ENCODE measurements at regions not wholly inside any gene's neighbourhood (a gene's known extent, or its start where the extent isn't known, plus 50 kb on each side); places are given as distances from the start of the nearest gene placed in this dataset.

DNA sequence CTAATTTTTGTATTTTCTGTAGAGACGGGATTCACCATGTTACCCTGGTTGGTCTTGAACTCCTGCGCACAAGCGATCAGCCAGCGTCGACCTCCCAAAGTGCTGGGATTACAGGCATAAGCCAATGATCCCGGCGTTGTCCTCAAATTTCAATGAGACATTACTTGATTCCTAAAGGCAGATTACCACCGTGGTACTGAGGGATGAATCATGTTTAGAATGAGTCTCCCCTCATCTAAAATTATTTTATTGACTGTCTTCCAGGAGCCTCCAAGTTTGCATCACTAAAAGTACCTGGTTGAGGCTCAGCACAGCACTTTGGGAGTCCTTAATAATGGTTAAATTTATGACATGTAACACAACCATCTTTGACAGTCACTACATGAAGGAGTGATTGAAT lies 142.2 kb upstream of the AKR1E2 start:
- H3K9me3 Mint-ChIP-seq (ENCODE audit: unreplicated experiment) = peaks cover under 1% of the 10 kb centered on the region
- peaks cover 7% of the 10 kb centered on the region for H3K4me1 Mint-ChIP-seq (ENCODE audit: unreplicated experiment)
- DNase-seq (ENCODE audit: extremely low spot score, unreplicated experiment) = no peak
- H3K27ac Mint-ChIP-seq (ENCODE audit: unreplicated experiment) = no peak overlapping the region
- H3K36me3 Mint-ChIP-seq (ENCODE audit: unreplicated experiment) = no peaks in the 10 kb centered on the region
- H3K4me3 Mint-ChIP-seq (ENCODE audit: unreplicated experiment) = no peak overlapping the region
- TF ChIP-seq, protein P1, sequence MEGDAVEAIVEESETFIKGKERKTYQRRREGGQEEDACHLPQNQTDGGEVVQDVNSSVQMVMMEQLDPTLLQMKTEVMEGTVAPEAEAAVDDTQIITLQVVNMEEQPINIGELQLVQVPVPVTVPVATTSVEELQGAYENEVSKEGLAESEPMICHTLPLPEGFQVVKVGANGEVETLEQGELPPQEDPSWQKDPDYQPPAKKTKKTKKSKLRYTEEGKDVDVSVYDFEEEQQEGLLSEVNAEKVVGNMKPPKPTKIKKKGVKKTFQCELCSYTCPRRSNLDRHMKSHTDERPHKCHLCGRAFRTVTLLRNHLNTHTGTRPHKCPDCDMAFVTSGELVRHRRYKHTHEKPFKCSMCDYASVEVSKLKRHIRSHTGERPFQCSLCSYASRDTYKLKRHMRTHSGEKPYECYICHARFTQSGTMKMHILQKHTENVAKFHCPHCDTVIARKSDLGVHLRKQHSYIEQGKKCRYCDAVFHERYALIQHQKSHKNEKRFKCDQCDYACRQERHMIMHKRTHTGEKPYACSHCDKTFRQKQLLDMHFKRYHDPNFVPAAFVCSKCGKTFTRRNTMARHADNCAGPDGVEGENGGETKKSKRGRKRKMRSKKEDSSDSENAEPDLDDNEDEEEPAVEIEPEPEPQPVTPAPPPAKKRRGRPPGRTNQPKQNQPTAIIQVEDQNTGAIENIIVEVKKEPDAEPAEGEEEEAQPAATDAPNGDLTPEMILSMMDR (IDR thresholded peaks at IDR 0.05) = no peak
- H3K27me3 Mint-ChIP-seq (ENCODE audit: unreplicated experiment) = no peaks in the 10 kb centered on the region

DNA sequence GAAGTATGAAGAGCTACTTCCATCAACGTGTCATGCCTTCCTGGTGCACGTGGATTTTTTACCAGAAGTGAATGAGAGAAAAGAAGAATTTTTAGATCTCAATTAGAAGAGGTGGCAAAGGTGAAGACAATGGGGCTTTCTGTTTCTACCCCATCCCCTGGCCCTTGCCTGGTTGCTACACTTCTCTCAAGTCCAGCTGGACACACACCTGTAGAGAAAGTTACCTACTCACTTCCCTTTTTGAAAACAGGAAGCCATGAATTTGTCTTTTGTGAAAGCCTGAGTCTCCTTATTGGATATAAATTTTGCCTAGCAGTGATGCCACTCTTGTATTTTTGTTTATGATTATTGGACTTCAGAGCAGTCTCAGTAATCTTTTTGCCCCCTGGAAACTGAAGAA lies 142.9 kb upstream of the AKR1E2 start:
- Mint-ChIP-seq H3K27me3 (ENCODE audit: unreplicated experiment) (no peaks in the 10 kb centered on the region), H3K4me1 (ENCODE audit: unreplicated experiment) (peaks cover 11% of the 10 kb centered on the region), H3K27ac (ENCODE audit: unreplicated experiment) (no peak overlapping the region), H3K36me3 (ENCODE audit: unreplicated experiment) (no peaks in the 10 kb centered on the region), H3K4me3 (ENCODE audit: unreplicated experiment) (no peak overlapping the region), H3K9me3 (ENCODE audit: unreplicated experiment) (no peaks in the 10 kb centered on the region)
- DNase-seq (ENCODE audit: extremely low spot score, unreplicated experiment) = no peak
- TF ChIP-seq, protein P1 (IDR thresholded peaks at IDR 0.05) = no peak

DNA sequence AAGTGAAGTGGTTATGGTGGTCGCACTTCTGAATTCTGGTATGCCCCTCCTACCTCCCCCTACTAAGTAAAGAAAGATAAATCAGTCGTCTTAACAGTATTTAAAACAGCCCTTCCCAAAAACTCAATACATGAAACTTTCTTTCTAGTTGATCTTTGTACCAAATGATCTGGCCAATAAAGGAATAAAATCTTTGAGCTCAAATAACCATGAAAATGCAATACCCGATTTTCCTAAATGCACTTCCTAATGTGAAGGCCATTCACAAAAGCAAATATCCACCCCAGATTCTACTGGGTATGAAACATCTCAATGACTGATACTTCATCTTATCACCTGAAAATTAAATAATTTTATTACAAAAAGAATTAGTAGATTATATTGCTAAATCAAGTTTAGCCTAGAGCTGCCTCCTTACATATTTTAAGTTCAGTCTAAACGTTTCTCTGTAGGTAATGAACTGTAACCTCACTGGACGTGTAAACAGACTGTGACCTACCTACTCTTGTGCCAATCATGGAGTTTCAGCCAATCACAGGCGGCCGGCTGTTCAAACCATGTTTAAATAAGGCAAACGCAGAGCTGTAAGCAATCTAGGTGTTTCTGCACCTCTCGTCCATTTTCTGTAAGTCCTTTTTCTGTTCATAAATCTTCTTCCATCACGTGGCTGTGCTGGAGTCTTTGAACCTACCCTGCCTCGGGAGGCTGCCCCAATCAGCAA lies 146.9 kb upstream of the AKR1E2 start:
- no peaks in the 10 kb centered on the region for H3K27me3 Mint-ChIP-seq (ENCODE audit: unreplicated experiment)
- no peaks in the 10 kb centered on the region for H3K36me3 Mint-ChIP-seq (ENCODE audit: unreplicated experiment)
- DNase-seq (ENCODE audit: extremely low spot score, unreplicated experiment) = no peak
- H3K9me3 Mint-ChIP-seq (ENCODE audit: unreplicated experiment) = no peaks in the 10 kb centered on the region
- peaks cover 17% of the 10 kb centered on the region for H3K4me1 Mint-ChIP-seq (ENCODE audit: unreplicated experiment)
- no peak overlapping the region for H3K4me3 Mint-ChIP-seq (ENCODE audit: unreplicated experiment)
- peak overlapping the region; percentile 2 for H3K27ac Mint-ChIP-seq (ENCODE audit: unreplicated experiment)
- TF ChIP-seq, protein P1 (IDR thresholded peaks at IDR 0.05) = no peak

DNA sequence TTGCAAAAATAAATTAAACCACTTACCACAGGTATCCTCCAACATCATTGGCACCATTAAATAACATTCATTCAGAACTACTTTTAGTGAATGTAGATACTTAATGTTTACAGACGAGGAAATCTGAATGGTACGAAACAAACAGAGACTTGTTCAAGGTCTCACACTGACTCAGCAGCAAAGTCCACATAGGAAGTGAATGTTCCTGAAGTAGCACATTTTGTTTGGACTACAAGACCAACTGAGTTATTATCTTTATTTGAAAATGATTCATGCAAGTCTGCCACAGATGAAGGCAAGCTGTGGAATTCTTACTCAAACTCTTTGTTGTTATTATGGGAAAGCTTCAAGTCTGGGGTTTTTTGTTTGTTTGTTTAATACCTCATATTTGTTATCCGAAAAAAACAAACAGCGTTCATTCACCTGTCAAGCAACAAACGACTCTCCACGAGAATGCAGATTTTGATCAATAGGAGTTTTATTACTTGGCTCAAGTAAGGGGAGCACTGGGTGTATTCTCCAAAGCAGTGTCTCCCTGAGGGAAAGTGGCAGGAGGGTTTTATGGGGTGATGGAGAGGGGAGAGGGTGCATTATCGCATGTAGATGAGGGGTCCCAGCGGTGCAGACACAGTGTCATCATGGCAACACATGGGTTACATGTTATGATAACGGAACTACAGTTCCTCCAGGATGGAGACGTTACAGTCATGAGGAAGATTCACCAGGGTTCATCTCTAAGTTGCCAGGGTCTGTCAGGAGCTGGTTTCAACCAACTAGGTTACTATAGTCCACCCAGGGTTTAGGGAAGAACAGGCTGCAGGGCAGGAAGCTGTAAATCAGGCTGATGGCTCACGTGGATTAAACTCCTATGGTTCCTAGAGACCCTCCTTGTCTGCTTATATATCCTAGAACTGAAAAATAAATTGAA lies 147.7 kb upstream of the AKR1E2 start:
- Mint-ChIP-seq H3K4me3 (ENCODE audit: unreplicated experiment) (no peak overlapping the region), H3K9me3 (ENCODE audit: unreplicated experiment) (no peaks in the 10 kb centered on the region), H3K4me1 (ENCODE audit: unreplicated experiment) (peaks cover 17% of the 10 kb centered on the region), H3K36me3 (ENCODE audit: unreplicated experiment) (no peaks in the 10 kb centered on the region), H3K27ac (ENCODE audit: unreplicated experiment) (peak overlapping the region; percentile 90), H3K27me3 (ENCODE audit: unreplicated experiment) (no peaks in the 10 kb centered on the region)
- TF ChIP-seq, protein P1 (IDR thresholded peaks at IDR 0.05) = no peak
- DNase-seq (ENCODE audit: extremely low spot score, unreplicated experiment) = no peak

All from osteocyte (in vitro differentiated cells).